K562 (cell line): ENCODE measurements at regions not wholly inside any gene's neighbourhood (a gene's known extent, or its start where the extent isn't known, plus 50 kb on each side); places are given as distances from the start of the nearest gene placed in this dataset.
A peak's percentile ranks its signal among the peaks of the same experiment; 100 is the strongest.

Experiments
- ATAC-seq: fragments of 200-7000 bp; cut with Tn5 transposase; 3 replicates; pipeline ENCODE4 v1.9.1; 2020; ENCODE audit warnings: moderate library complexity
- BruUV-seq: library from RNA; stranded (reverse); fragments of 400-500 nt; replicated peaks from 2 replicates; lab custom pipeline; 2021; lab: Mats Ljungman, UMichigan
- CTCF ChIA-PET: fragments of 300-600 bp; formaldehyde crosslinking; extraction: SDS; loops from one replicate; lab custom pipeline; 2021; ENCODE audit warnings: low intra/inter-chr PET ratio; lab: Yijun Ruan, JAX
- POLR2A ChIA-PET: fragments of 300-600, 350-650 bp; sonication (Branson Sonifier 250); formaldehyde crosslinking; extraction: SDS; loops from one replicate; lab custom pipeline; 2021; ENCODE audit warnings: antibody characterized with exemption, inconsistent platforms; lab: Yijun Ruan, JAX
- DNase-seq, 4 experiments: peaks; one replicate each; pipeline versions ENCODE4 v3.0.0 to v3.0.0-alpha.2; 2011 to 2018; ENCODE audit warnings: low spot score in 3 of 4, mixed read lengths in 3 of 4; ENCODE audit errors: extremely low read depth in 1 of 4
- FAIRE-seq: peaks from 2 replicates; lab custom pipeline; 2011; peaks lifted over from hg19 to GRCh38; lab: Jason Lieb, UNC
- H2AFZ ChIP-seq: 2 replicates; pipeline ENCODE4 v1.6.0; 2011; ENCODE audit warnings: low read depth, low read length, control low read depth, inconsistent platforms
- H3K27ac ChIP-seq: fragments of 200-600 bp; 3 replicates; pipeline ENCODE4 v1.8.0; 2011; ENCODE audit warnings: low read depth, mild to moderate bottlenecking, control low read depth, inconsistent platforms, low read length, moderate library complexity, mixed read lengths; ENCODE audit errors: extremely low read depth
- H3K27me3 ChIP-seq, 2 experiments: fragments of 300-600 bp in 1 of 2; 2 replicates in 1 of 2; 3 replicates in 1 of 2; pipeline versions ENCODE4 v1.6.0 to v1.8.0; 2011; ENCODE audit warnings: inconsistent platforms in 2 of 2, low read length in 2 of 2, mild to moderate bottlenecking in 1 of 2, mixed read lengths in 1 of 2, moderate library complexity in 1 of 2; ENCODE audit not compliant: control insufficient read depth in 2 of 2, insufficient read depth in 2 of 2
- H3K36me3 ChIP-seq: fragments of 300-600 bp; 3 replicates; pipeline ENCODE4 v1.8.0; 2011; ENCODE audit warnings: mild to moderate bottlenecking, low read length, inconsistent platforms; ENCODE audit not compliant: control insufficient read depth, insufficient read depth
- H3K4me1 ChIP-seq, 2 experiments: fragments of 200-600 bp in 1 of 2; replicated peaks in 1 of 2; 2 replicates in 1 of 2; 3 replicates in 1 of 2; pipeline versions ENCODE4 v1.5.1 to v1.8.0; 2011; ENCODE audit warnings: inconsistent platforms in 2 of 2, low read length in 2 of 2, mild to moderate bottlenecking in 1 of 2, mixed read lengths in 1 of 2, moderate library complexity in 1 of 2; ENCODE audit not compliant: control insufficient read depth in 2 of 2, insufficient read depth in 2 of 2
- H3K4me2 ChIP-seq: 2 replicates; pipeline ENCODE4 v1.6.1; 2011; ENCODE audit warnings: low read length, control low read depth, inconsistent platforms, mixed read lengths; ENCODE audit not compliant: insufficient read depth
- H3K4me3 ChIP-seq: fragments of 200-600 bp; sonication (generic), shearing (Covaris generic); 2 replicates; pipeline ENCODE4 v1.5.1; 2016; ENCODE audit warnings: control low read depth, inconsistent platforms
- H3K79me2 ChIP-seq: fragments of 200-600 bp; 3 replicates; pipeline ENCODE4 v1.8.0; 2011; ENCODE audit warnings: low read length, inconsistent platforms; ENCODE audit not compliant: control insufficient read depth, insufficient read depth
- H3K9ac ChIP-seq, 2 experiments: 2 replicates each; pipeline versions ENCODE4 v1.6.0 to v1.6.1; 2011; ENCODE audit warnings: low read depth in 2 of 2, low read length in 2 of 2, control low read depth in 1 of 2, inconsistent platforms in 1 of 2, mild to moderate bottlenecking in 1 of 2, mixed read lengths in 1 of 2; ENCODE audit not compliant: insufficient read depth in 1 of 2
- H3K9me1 ChIP-seq: one replicate; pipeline ENCODE4 v1.6.0; 2011; ENCODE audit warnings: inconsistent platforms, mild to moderate bottlenecking, low read length, moderate library complexity; ENCODE audit not compliant: control insufficient read depth, insufficient read depth
- H3K9me3 ChIP-seq: replicated peaks from 2 replicates; pipeline ENCODE4 v1.5.1; 2011; ENCODE audit warnings: low read depth, low read length, inconsistent platforms; ENCODE audit not compliant: control insufficient read depth, insufficient read depth
- H4K20me1 ChIP-seq: replicated peaks from 2 replicates; pipeline ENCODE4 v1.6.1; 2011; ENCODE audit warnings: low read length, inconsistent platforms, mixed read lengths; ENCODE audit not compliant: control insufficient read depth, insufficient read depth
- E2F6 ChIP-seq, 2 experiments: IDR thresholded peaks; 2 replicates each; pipeline ENCODE4 v1.6.1; 2011; ENCODE audit warnings: borderline replicate concordance in 1 of 2, control low read depth in 1 of 2, low read depth in 1 of 2, low read length in 1 of 2, mild to moderate bottlenecking in 1 of 2, mixed read lengths in 1 of 2, moderate library complexity in 1 of 2; ENCODE audit not compliant: insufficient read depth in 1 of 2, insufficient read length in 1 of 2, poor library complexity in 1 of 2, severe bottlenecking in 1 of 2; ENCODE audit errors: extremely low read depth in 1 of 2
- ETS1 ChIP-seq: conservative IDR thresholded peaks from 2 replicates; pipeline ENCODE4 v1.6.1; 2011; ENCODE audit warnings: low read depth, mild to moderate bottlenecking, low read length; ENCODE audit not compliant: control insufficient read depth
- GABPB2 ChIP-seq: fragments of 250-450 bp; sonication (Bioruptor Pico); conservative IDR thresholded peaks from 2 replicates; pipeline ENCODE4 v1.5.1; 2021; ENCODE audit warnings: mild to moderate bottlenecking
- MCM7 ChIP-seq, 2 experiments: fragments of 450-650 bp; IDR thresholded peaks; 2 replicates each; pipeline ENCODE4 v1.6.1; 2016 to 2018
- MITF ChIP-seq: IDR thresholded peaks from 2 replicates; pipeline ENCODE4 v1.6.1; 2014; ENCODE audit warnings: antibody characterized with exemption
- MLLT1 ChIP-seq, 2 experiments: fragments of 450-650 bp; IDR thresholded peaks; 2 replicates each; pipeline ENCODE4 v1.6.1; 2016
- OTX1 ChIP-seq: fragments of 450-650 bp; formaldehyde crosslinking; IDR thresholded peaks from 2 replicates; pipeline ENCODE4 v1.4.0; 2022; ENCODE audit warnings: mild to moderate bottlenecking
- RREB1 ChIP-seq: fragments of 250-450 bp; sonication (Bioruptor Pico); IDR thresholded peaks from 2 replicates; pipeline ENCODE4 v1.4.0; 2020
- ZNF583 ChIP-seq: fragments of 250-450 bp; sonication (Bioruptor Pico); IDR thresholded peaks from 2 replicates; pipeline ENCODE4 v1.4.0; 2020
- WGBS: fragments of 100-300 bp; shearing (Covaris generic); methylation state at CpG from one replicate; pipeline ENCODE4 v1.1.6; 2016; ENCODE audit warnings: low coverage, mixed read lengths; ENCODE audit not compliant: insufficient coverage; ENCODE audit errors: missing lambda C conversion rate; 5-methylcytosine and 5-hydroxymethylcytosine counted together
- in situ Hi-C: fragments of 300-500 bp; cut with MboI; formaldehyde crosslinking; loops from 4 replicates; pipeline ENCODE4 v1.15.0; 2018; ENCODE audit warnings: inconsistent platforms, mixed read lengths
- intact Hi-C: fragments of 100-400 bp; cut with micrococcal nuclease; formaldehyde crosslinking; loops from 2 replicates; pipeline ENCODE4 v1.14.2; 2022

GRCh38 chrX:40174854-40175510 lies 77.2 kb upstream of the BCOR start:
- CTCF ChIA-PET = no interaction called here
- Histone ChIP-seq H3K4me2 (peak overlapping the region; percentile 82), H3K4me3 (peak overlapping the region; percentile 48), H3K9me3 (peaks cover 3% of the 10 kb centered on the region), H3K4me1 (peaks cover 43 to 60% of the 10 kb centered on the region in 2 experiments), H4K20me1 (no peaks in the 10 kb centered on the region), H3K36me3 (no peaks in the 10 kb centered on the region), H3K27me3 (no peaks in the 10 kb centered on the region), H3K9ac (peak overlapping the region; percentile 94 to 97), H3K27ac (peak overlapping the region; percentile 99), H3K9me1 (no peaks in the 10 kb centered on the region), H3K79me2 (peaks cover 65% of the 10 kb centered on the region), H2AFZ (peak overlapping the region; percentile 40; the same call in 1 of the 2 replicates)
- intact Hi-C loops = loop anchor here (5.0 to 10.0 kb wide), 3 partner anchors 160 to 358 kb away; no protein-coding TSS in a partner anchor
- FAIRE-seq (no peak), DNase-seq (peak in 1 of 4 experiments; percentile 44), ATAC-seq (0 out of 3 replicates have a peak, but pooled peaks have one; percentile 0)
- 35% methylated on average over 9 of the region's 53 CpGs for WGBS
- in situ Hi-C loops = loop anchor here (5.0 kb wide), 2 partner anchors 68 to 92 kb away; no protein-coding TSS in a partner anchor
- POLR2A ChIA-PET = interaction anchor here (0.6 to 1.0 kb wide), 3 partner anchors 77 to 910 kb away, joined by 3 to 4 read pairs (median 3); partner anchors contain the start of genes BCOR and USP9X
- no TSS peak for BruUV-seq
- TF ChIP-seq MLLT1 (IDR thresholded peaks at IDR 0.05) (no peak), RREB1 (CRISPR knock-in tag) (no peak), OTX1 (CRISPR knock-in tag) (no peak), ZNF583 (CRISPR knock-in tag) (no peak), MITF (no peak), MCM7 (IDR thresholded peaks at IDR 0.05) (no peak), E2F6 (IDR thresholded peaks at IDR 0.05; ENCODE audit: borderline replicate concordance in 1 of 2, extremely low read depth in 1 of 2, insufficient read depth in 1 of 2, insufficient read length in 1 of 2, low read depth in 1 of 2, low read length in 1 of 2, poor library complexity in 1 of 2, severe bottlenecking in 1 of 2) (peak in 1 of 2 experiments; percentile 63), ETS1 (no peak), GABPB2 (CRISPR knock-in tag) (no peak)
